ENCODE measurements at regions not wholly inside any gene's neighbourhood (a gene's known extent, or its start where the extent isn't known, plus 50 kb on each side); places are given as distances from the start of the nearest gene placed in this dataset.

DNA sequence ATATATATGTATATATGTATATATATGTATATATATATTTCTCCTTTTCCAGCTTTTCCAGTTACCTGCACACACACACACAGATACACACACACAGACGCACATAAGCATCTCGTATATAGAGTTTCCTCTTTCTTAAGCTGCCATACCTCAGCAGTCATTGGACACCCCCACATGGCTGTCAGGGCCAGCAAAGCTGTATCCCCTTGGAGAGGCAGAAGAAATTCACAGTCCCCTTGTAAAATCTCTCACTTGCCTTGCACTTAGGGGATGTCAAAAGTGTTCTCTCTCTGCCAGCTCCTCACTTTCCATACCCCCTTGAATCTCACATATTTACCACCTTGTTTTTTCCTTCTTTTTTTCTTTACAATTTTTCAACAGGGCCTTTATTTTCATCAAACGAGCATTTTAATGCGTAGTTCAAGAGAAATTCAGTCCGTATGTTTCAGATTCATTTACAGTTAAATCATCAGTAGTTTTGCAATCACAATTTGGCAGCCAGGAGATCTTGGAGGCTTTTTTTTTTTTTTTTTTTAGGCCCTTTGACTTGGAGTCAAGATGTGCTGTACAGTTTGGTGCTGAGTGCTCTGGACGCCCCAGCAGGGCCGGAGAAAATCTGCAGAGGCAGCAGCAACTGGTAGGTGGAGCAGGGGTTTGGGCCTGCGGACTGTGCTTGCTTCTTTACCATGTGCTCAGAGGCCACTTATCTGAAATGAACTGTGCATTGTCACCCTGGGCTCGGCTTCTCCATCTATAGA, 244.9 kb upstream of the KLF4 start:
- WGBS: 86% methylated on average over 9 of the region's 9 CpGs
- Histone ChIP-seq H3K9ac (ENCODE audit: low read depth in 1 of 2, low read length in 2 of 2) (no peak overlapping the region), H3K9me3 (ENCODE audit: control insufficient read depth in 4 of 4, low read length in 3 of 4) (no peaks in the 10 kb centered on the region), H3K4me3 (ENCODE audit: low read depth in 1 of 3, low read length in 3 of 3) (no peak overlapping the region), H3K4me1 (ENCODE audit: control insufficient read depth in 4 of 4, insufficient read depth in 4 of 4, low read length in 3 of 4) (peaks cover 5 to 17% (median 9%) of the 10 kb centered on the region in 4 donors), H3K27me3 (ENCODE audit: control insufficient read depth in 4 of 4, insufficient read depth in 4 of 4, low read length in 3 of 4) (no peaks in the 10 kb centered on the region), H3K36me3 (ENCODE audit: control insufficient read depth in 4 of 4, insufficient read depth in 3 of 4, low read depth in 1 of 4, low read length in 3 of 4) (no peaks in the 10 kb centered on the region), H3K27ac (ENCODE audit: low read depth in 1 of 2, low read length in 2 of 2) (no peak overlapping the region)
- DNase-seq (ENCODE audit: low spot score): no peak
- no peak for TF ChIP-seq HNF4A (conservative IDR thresholded peaks at IDR 0.05)
- no peak for TF ChIP-seq GABPA (IDR thresholded peaks at IDR 0.05 in 1 of 2, conservative IDR thresholded peaks at IDR 0.05 in 1 of 2)
- no peak for TF ChIP-seq HNF4G (IDR thresholded peaks at IDR 0.05)
- no peak for TF ChIP-seq JUND (IDR thresholded peaks at IDR 0.05)
- TF ChIP-seq NR2F2 (IDR thresholded peaks at IDR 0.05): no peak
- TF ChIP-seq, protein P1, sequence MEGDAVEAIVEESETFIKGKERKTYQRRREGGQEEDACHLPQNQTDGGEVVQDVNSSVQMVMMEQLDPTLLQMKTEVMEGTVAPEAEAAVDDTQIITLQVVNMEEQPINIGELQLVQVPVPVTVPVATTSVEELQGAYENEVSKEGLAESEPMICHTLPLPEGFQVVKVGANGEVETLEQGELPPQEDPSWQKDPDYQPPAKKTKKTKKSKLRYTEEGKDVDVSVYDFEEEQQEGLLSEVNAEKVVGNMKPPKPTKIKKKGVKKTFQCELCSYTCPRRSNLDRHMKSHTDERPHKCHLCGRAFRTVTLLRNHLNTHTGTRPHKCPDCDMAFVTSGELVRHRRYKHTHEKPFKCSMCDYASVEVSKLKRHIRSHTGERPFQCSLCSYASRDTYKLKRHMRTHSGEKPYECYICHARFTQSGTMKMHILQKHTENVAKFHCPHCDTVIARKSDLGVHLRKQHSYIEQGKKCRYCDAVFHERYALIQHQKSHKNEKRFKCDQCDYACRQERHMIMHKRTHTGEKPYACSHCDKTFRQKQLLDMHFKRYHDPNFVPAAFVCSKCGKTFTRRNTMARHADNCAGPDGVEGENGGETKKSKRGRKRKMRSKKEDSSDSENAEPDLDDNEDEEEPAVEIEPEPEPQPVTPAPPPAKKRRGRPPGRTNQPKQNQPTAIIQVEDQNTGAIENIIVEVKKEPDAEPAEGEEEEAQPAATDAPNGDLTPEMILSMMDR (IDR thresholded peaks at IDR 0.05; ENCODE audit: low read depth, low read length, missing input control): no peak
- TF ChIP-seq, protein P2, sequence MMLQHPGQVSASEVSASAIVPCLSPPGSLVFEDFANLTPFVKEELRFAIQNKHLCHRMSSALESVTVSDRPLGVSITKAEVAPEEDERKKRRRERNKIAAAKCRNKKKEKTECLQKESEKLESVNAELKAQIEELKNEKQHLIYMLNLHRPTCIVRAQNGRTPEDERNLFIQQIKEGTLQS (IDR thresholded peaks at IDR 0.05): no peak
- TF ChIP-seq SP1 (IDR thresholded peaks at IDR 0.05): no peak
- TF ChIP-seq ZBTB33 (IDR thresholded peaks at IDR 0.05): no peak
- TF ChIP-seq, protein P3, sequence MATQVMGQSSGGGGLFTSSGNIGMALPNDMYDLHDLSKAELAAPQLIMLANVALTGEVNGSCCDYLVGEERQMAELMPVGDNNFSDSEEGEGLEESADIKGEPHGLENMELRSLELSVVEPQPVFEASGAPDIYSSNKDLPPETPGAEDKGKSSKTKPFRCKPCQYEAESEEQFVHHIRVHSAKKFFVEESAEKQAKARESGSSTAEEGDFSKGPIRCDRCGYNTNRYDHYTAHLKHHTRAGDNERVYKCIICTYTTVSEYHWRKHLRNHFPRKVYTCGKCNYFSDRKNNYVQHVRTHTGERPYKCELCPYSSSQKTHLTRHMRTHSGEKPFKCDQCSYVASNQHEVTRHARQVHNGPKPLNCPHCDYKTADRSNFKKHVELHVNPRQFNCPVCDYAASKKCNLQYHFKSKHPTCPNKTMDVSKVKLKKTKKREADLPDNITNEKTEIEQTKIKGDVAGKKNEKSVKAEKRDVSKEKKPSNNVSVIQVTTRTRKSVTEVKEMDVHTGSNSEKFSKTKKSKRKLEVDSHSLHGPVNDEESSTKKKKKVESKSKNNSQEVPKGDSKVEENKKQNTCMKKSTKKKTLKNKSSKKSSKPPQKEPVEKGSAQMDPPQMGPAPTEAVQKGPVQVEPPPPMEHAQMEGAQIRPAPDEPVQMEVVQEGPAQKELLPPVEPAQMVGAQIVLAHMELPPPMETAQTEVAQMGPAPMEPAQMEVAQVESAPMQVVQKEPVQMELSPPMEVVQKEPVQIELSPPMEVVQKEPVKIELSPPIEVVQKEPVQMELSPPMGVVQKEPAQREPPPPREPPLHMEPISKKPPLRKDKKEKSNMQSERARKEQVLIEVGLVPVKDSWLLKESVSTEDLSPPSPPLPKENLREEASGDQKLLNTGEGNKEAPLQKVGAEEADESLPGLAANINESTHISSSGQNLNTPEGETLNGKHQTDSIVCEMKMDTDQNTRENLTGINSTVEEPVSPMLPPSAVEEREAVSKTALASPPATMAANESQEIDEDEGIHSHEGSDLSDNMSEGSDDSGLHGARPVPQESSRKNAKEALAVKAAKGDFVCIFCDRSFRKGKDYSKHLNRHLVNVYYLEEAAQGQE (IDR thresholded peaks at IDR 0.05): no peak
- TF ChIP-seq RAD21 (IDR thresholded peaks at IDR 0.05): no peak
- TF ChIP-seq RXRA (IDR thresholded peaks at IDR 0.05): no peak
- no peak for TF ChIP-seq FOXA1 (IDR thresholded peaks at IDR 0.05)
- TF ChIP-seq YY1 (IDR thresholded peaks at IDR 0.05): no peak
- no peak for TF ChIP-seq TAF1 (conservative IDR thresholded peaks at IDR 0.05)

DNA sequence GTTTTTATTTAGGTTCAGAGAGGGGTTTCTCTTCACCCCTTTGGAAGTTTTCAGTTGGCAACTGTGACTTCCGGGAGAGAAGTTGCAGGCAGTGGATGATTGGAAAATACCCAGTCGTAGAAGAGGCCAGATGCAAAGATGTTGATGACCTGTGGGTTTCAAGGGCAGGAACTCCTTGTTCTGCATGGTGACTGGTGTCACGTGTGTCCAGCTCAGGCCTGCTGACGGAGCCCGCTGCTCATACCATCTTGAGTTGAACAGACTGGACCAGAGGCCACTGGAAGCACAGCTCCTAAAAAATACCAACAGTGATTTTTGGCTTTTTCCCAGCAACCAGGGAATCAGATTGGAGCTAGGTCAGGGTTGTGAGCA, 243.9 kb upstream of the KLF4 start:
- peaks cover 5 to 17% (median 9%) of the 10 kb centered on the region in 4 donors for H3K4me1 ChIP-seq (ENCODE audit: control insufficient read depth in 4 of 4, insufficient read depth in 4 of 4, low read length in 3 of 4)
- no peaks in the 10 kb centered on the region for H3K36me3 ChIP-seq (ENCODE audit: control insufficient read depth in 4 of 4, insufficient read depth in 3 of 4, low read depth in 1 of 4, low read length in 3 of 4)
- peak overlapping the region in 1 of 3 donors; percentile 21 for H3K4me3 ChIP-seq (ENCODE audit: low read depth in 1 of 3, low read length in 3 of 3)
- no peaks in the 10 kb centered on the region for H3K27me3 ChIP-seq (ENCODE audit: control insufficient read depth in 4 of 4, insufficient read depth in 4 of 4, low read length in 3 of 4)
- 31% methylated on average over 5 of the region's 5 CpGs for WGBS
- peak overlapping the region in 1 of 2 donors; percentile 65 for H3K9ac ChIP-seq (ENCODE audit: low read depth in 1 of 2, low read length in 2 of 2)
- no peaks in the 10 kb centered on the region for H3K9me3 ChIP-seq (ENCODE audit: control insufficient read depth in 4 of 4, low read length in 3 of 4)
- TF ChIP-seq RXRA (IDR thresholded peaks at IDR 0.05) (peak; percentile 41 to 44), HNF4G (IDR thresholded peaks at IDR 0.05) (no peak), NR2F2 (IDR thresholded peaks at IDR 0.05) (peak; percentile 92)
- DNase-seq (ENCODE audit: low spot score): no peak
- peak overlapping the region; percentile 72 to 85 for H3K27ac ChIP-seq (ENCODE audit: low read depth in 1 of 2, low read length in 2 of 2)
